Adipocyte (in vitro differentiated cells): ENCODE measurements at regions not wholly inside any gene's neighbourhood (a gene's known extent, or its start where the extent isn't known, plus 50 kb on each side); places are given as distances from the start of the nearest gene placed in this dataset.

Experiments used
- DNase-seq: peaks from one replicate; pipeline ENCODE4 v3.0.0-alpha.2; 2015; ENCODE audit warnings: low read depth
- H3K27me3 ChIP-seq: replicated peaks from 2 replicates; pipeline ENCODE4 v1.7.0; 2013; ENCODE audit warnings: mild to moderate bottlenecking, low read length, moderate library complexity; ENCODE audit not compliant: control insufficient read depth, insufficient read depth
- H3K36me3 ChIP-seq: 2 replicates; pipeline ENCODE4 v1.7.0; 2013; ENCODE audit warnings: low read length, mild to moderate bottlenecking, moderate library complexity; ENCODE audit not compliant: control insufficient read depth, insufficient read depth, severe bottlenecking
- H3K4me1 ChIP-seq: 2 replicates; pipeline ENCODE4 v1.7.0; 2013; ENCODE audit warnings: mild to moderate bottlenecking, low read length, moderate library complexity; ENCODE audit not compliant: control insufficient read depth, insufficient read depth
- H3K4me3 ChIP-seq: 2 replicates; pipeline ENCODE4 v1.7.0; 2013; ENCODE audit warnings: mild to moderate bottlenecking, low read length, moderate library complexity
- H3K9ac ChIP-seq: 2 replicates; pipeline ENCODE4 v1.7.0; 2013; ENCODE audit warnings: mild to moderate bottlenecking, low read length, moderate library complexity
- H3K9me3 ChIP-seq: 2 replicates; pipeline ENCODE4 v1.7.0; 2013; ENCODE audit warnings: mild to moderate bottlenecking, low read length, moderate library complexity; ENCODE audit not compliant: control insufficient read depth

GRCh38 chr20:47876311-47877088, 91.2 kb upstream of the SULF2 start:
- DNase-seq, result no peak
- H3K9ac ChIP-seq, result no peak overlapping the region
- no peaks in the 10 kb centered on the region for H3K9me3 ChIP-seq
- no peaks in the 10 kb centered on the region for H3K36me3 ChIP-seq
- H3K4me3 ChIP-seq, result no peak overlapping the region
- peaks cover 28% of the 10 kb centered on the region for H3K27me3 ChIP-seq
- H3K4me1 ChIP-seq, result no peaks in the 10 kb centered on the region

- H3K36me3 ChIP-seq, result no peaks in the 10 kb centered on the region
- no peak overlapping the region for H3K9ac ChIP-seq
- no peak for DNase-seq
- H3K4me3 ChIP-seq, result no peak overlapping the region
- no peaks in the 10 kb centered on the region for H3K4me1 ChIP-seq
- H3K9me3 ChIP-seq, result no peaks in the 10 kb centered on the region
- peaks cover 31% of the 10 kb centered on the region for H3K27me3 ChIP-seq
Observed at GRCh38 chr20:47875297-47876025, 90.2 kb upstream of the SULF2 start.

- no peaks in the 10 kb centered on the region for H3K9me3 ChIP-seq
Observed at GRCh38 chr20:47872341-47872740, 87.1 kb upstream of the SULF2 start.

GRCh38 chr20:47870475-47870874, 85.2 kb upstream of the SULF2 start:
- Histone ChIP-seq H3K36me3 (no peaks in the 10 kb centered on the region), H3K27me3 (peaks cover 30% of the 10 kb centered on the region), H3K4me3 (no peak overlapping the region), H3K4me1 (no peaks in the 10 kb centered on the region), H3K9ac (no peak overlapping the region), H3K9me3 (no peaks in the 10 kb centered on the region)
- DNase-seq, result no peak

More at GRCh38 chr20:47872341-47872740, 87.1 kb upstream of the SULF2 start:
- Histone ChIP-seq H3K9ac (no peak overlapping the region), H3K27me3 (peaks cover 30% of the 10 kb centered on the region), H3K4me1 (no peaks in the 10 kb centered on the region), H3K36me3 (no peaks in the 10 kb centered on the region), H3K4me3 (no peak overlapping the region)
- no peak for DNase-seq

GRCh38 chr20:47868744-47869143, 83.5 kb upstream of the SULF2 start:
- no peak for DNase-seq
- Histone ChIP-seq H3K27me3 (peaks cover 41% of the 10 kb centered on the region), H3K4me1 (no peaks in the 10 kb centered on the region), H3K4me3 (no peak overlapping the region), H3K9ac (no peak overlapping the region), H3K36me3 (no peaks in the 10 kb centered on the region), H3K9me3 (peaks cover 2% of the 10 kb centered on the region)

GRCh38 chr20:47868236-47868635, 83.0 kb upstream of the SULF2 start:
- no peaks in the 10 kb centered on the region for H3K4me1 ChIP-seq
- H3K9me3 ChIP-seq, result peaks cover 5% of the 10 kb centered on the region
- H3K4me3 ChIP-seq, result no peak overlapping the region
- H3K36me3 ChIP-seq, result no peaks in the 10 kb centered on the region
- H3K9ac ChIP-seq, result no peak overlapping the region
- DNase-seq, result no peak
- H3K27me3 ChIP-seq, result peaks cover 44% of the 10 kb centered on the region

GRCh38 chr20:47867831-47868230, 82.5 kb upstream of the SULF2 start:
- H3K9me3 ChIP-seq, result peaks cover 9% of the 10 kb centered on the region
- H3K9ac ChIP-seq, result no peak overlapping the region
- H3K27me3 ChIP-seq, result peaks cover 46% of the 10 kb centered on the region
- H3K4me1 ChIP-seq, result no peaks in the 10 kb centered on the region
- no peaks in the 10 kb centered on the region for H3K36me3 ChIP-seq
- H3K4me3 ChIP-seq, result no peak overlapping the region
- no peak for DNase-seq

- H3K36me3 ChIP-seq, result no peaks in the 10 kb centered on the region
- no peak overlapping the region for H3K4me3 ChIP-seq
- no peak for DNase-seq
- peaks cover 41% of the 10 kb centered on the region for H3K27me3 ChIP-seq
- H3K9ac ChIP-seq, result no peak overlapping the region
- peaks cover 20% of the 10 kb centered on the region for H3K9me3 ChIP-seq
- no peaks in the 10 kb centered on the region for H3K4me1 ChIP-seq
Observed at GRCh38 chr20:47866480-47866879, 81.2 kb upstream of the SULF2 start.

GRCh38 chr20:47865912-47866311, 80.6 kb upstream of the SULF2 start:
- Histone ChIP-seq H3K4me3 (no peak overlapping the region), H3K9me3 (peaks cover 20% of the 10 kb centered on the region), H3K36me3 (no peaks in the 10 kb centered on the region), H3K9ac (no peak overlapping the region), H3K4me1 (no peaks in the 10 kb centered on the region), H3K27me3 (peaks cover 40% of the 10 kb centered on the region)
- no peak for DNase-seq

GRCh38 chr20:47865451-47865850, 80.2 kb upstream of the SULF2 start:
- Histone ChIP-seq H3K36me3 (no peaks in the 10 kb centered on the region), H3K4me1 (no peaks in the 10 kb centered on the region), H3K4me3 (no peak overlapping the region), H3K27me3 (peaks cover 40% of the 10 kb centered on the region), H3K9ac (no peak overlapping the region), H3K9me3 (peaks cover 20% of the 10 kb centered on the region)
- no peak for DNase-seq

GRCh38 chr20:47863981-47864380, 78.7 kb upstream of the SULF2 start:
- DNase-seq, result no peak
- peaks cover 39% of the 10 kb centered on the region for H3K27me3 ChIP-seq
- H3K4me1 ChIP-seq, result no peaks in the 10 kb centered on the region
- peaks cover 20% of the 10 kb centered on the region for H3K9me3 ChIP-seq
- no peaks in the 10 kb centered on the region for H3K36me3 ChIP-seq
- no peak overlapping the region for H3K4me3 ChIP-seq
- H3K9ac ChIP-seq, result no peak overlapping the region
